ENCODE measurements at regions not wholly inside any gene's neighbourhood (a gene's known extent, or its start where the extent isn't known, plus 50 kb on each side); places are given as distances from the start of the nearest gene placed in this dataset.

DNA sequence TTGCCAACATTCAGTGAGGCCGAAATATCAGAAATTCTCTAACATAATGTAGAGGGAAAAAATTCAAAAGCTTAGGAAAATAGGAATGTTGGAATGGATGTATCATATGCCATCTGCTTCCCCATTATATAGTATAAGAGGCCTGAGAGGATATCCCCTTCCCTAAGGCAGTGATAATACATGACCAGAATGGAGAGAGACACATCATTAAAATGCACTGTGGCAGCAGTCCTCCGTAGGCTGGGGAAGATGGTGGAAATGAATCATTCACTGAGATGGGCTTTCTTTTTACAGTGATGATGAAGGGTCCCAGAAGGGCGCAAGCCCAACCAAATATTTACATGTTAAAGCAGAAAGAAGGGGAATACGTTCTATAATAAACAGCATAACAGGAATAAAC lies 799.1 kb upstream of the SPRY2 start:
- TF ChIP-seq MAX (IDR thresholded peaks at IDR 0.05; ENCODE audit: low read depth, low read length) (no peak), POLR2A (IDR thresholded peaks at IDR 0.05; ENCODE audit: extremely low read depth, insufficient read length) (no peak), MYC (IDR thresholded peaks at IDR 0.05; ENCODE audit: low read depth, low read length) (no peak)
- TF ChIP-seq, protein P1, sequence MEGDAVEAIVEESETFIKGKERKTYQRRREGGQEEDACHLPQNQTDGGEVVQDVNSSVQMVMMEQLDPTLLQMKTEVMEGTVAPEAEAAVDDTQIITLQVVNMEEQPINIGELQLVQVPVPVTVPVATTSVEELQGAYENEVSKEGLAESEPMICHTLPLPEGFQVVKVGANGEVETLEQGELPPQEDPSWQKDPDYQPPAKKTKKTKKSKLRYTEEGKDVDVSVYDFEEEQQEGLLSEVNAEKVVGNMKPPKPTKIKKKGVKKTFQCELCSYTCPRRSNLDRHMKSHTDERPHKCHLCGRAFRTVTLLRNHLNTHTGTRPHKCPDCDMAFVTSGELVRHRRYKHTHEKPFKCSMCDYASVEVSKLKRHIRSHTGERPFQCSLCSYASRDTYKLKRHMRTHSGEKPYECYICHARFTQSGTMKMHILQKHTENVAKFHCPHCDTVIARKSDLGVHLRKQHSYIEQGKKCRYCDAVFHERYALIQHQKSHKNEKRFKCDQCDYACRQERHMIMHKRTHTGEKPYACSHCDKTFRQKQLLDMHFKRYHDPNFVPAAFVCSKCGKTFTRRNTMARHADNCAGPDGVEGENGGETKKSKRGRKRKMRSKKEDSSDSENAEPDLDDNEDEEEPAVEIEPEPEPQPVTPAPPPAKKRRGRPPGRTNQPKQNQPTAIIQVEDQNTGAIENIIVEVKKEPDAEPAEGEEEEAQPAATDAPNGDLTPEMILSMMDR (IDR thresholded peaks at IDR 0.05; ENCODE audit: low read depth, low read length), result no peak
- DNase-seq (ENCODE audit: low read depth), result no peak
- no peak overlapping the region for H3K4me3 ChIP-seq (ENCODE audit: low read depth, low read length)

DNA sequence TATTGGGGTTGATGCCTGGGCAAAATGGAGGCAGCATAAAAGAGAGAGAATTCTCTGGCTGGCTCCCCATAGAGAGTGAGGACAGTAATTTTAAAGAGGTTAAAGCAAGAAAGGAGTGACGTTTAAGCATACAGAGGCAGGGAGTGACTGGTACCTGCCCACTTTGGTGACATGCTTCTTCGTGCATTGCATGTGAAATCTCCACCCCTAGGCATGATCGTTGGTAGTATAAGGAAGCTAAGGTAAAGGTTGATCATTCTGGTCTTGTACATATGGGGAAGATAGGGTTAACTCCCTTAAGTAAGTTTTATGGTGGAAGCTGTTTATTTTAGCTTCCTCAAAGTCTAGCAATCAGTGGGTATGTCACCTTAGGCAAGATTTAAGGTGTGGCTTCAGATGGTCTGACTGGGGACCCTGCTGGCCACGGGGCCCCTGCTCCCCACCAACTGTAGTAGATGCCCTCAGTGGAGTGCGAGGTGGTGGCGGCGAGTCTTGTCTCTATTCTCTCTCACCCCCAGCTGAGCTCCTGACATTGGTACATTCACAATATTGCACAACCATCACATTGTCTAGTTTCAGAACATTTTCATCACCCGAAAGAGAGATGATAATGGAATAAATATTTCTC lies 797.5 kb upstream of the SPRY2 start:
- no peak for DNase-seq (ENCODE audit: low read depth)
- TF ChIP-seq MAX (IDR thresholded peaks at IDR 0.05; ENCODE audit: low read depth, low read length), result no peak
- TF ChIP-seq POLR2A (IDR thresholded peaks at IDR 0.05; ENCODE audit: extremely low read depth, insufficient read length), result no peak
- TF ChIP-seq MYC (IDR thresholded peaks at IDR 0.05; ENCODE audit: low read depth, low read length), result no peak
- TF ChIP-seq, protein P1 (IDR thresholded peaks at IDR 0.05; ENCODE audit: low read depth, low read length), result no peak
- H3K4me3 ChIP-seq (ENCODE audit: low read depth, low read length), result no peak overlapping the region

DNA sequence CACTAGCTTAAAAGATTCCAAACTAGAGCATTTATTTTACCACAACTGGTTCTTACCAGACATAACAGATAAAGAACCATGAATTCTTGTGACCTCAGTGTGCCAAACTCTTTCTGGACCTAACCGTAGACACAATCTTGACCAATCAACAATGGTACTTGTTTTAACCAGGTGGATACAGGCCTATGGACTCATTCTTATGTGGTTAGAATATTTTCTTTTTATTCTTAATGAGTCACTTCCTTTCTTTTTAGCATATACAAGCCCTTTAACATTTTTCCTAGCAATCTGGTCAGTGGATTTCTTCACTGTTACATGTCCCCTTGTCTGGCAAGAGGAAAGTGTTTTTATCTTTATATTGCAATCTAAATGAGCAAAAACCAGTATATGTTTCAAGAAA lies 792.1 kb upstream of the SPRY2 start:
- TF ChIP-seq MAX (IDR thresholded peaks at IDR 0.05; ENCODE audit: low read depth, low read length) (no peak), MYC (IDR thresholded peaks at IDR 0.05; ENCODE audit: low read depth, low read length) (no peak), POLR2A (IDR thresholded peaks at IDR 0.05; ENCODE audit: extremely low read depth, insufficient read length) (no peak)
- TF ChIP-seq, protein P1 (IDR thresholded peaks at IDR 0.05; ENCODE audit: low read depth, low read length), result no peak
- no peak overlapping the region for H3K4me3 ChIP-seq (ENCODE audit: low read depth, low read length)
- DNase-seq (ENCODE audit: low read depth), result no peak

- TF ChIP-seq, protein P1 (IDR thresholded peaks at IDR 0.05; ENCODE audit: low read depth, low read length), result no peak
- TF ChIP-seq MAX (IDR thresholded peaks at IDR 0.05; ENCODE audit: low read depth, low read length) (no peak), MYC (IDR thresholded peaks at IDR 0.05; ENCODE audit: low read depth, low read length) (no peak), POLR2A (IDR thresholded peaks at IDR 0.05; ENCODE audit: extremely low read depth, insufficient read length) (no peak)
- DNase-seq (ENCODE audit: low read depth), result no peak
- H3K4me3 ChIP-seq (ENCODE audit: low read depth, low read length), result no peak overlapping the region
Measured at GRCh38 chr13:81117416-81117815, 776.5 kb upstream of the SPRY2 start.

DNA sequence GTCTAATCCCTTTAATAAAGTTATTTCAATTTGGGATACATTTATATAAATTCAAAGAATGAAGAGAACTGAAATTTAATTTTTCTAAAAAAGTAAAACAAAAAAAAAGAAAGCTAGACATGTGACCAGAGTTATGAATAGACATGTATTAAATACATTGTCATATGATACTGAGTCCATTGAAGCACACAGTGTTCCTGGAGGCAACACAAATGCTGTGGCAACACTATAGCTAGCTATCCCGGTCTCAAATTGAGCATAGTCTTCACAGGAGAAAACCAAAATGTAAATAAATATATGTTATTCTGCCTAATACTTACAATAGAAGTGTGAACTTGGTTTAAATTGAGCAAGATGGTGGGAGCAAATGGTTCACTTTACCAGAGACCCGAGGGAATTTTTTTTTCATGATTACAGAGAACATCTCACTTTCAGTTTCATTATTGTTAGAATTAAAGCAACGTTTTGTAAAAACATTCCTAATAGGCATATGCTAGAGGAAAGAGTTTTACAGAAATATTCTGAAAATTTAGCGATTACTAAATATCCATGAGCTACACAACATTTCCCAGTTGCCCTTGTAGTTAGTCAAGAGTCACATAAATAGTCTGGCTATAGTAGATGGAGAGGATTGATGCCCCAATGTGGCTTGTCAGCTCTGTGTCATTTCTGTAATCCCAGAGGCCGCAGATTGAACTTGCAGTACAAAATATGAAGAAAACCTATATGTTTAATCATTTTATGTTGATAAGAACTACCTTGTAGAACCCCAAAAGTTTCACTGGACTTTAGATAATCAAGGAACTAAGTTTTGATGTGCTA lies 775.7 kb upstream of the SPRY2 start:
- TF ChIP-seq MYC (IDR thresholded peaks at IDR 0.05; ENCODE audit: low read depth, low read length) (no peak), MAX (IDR thresholded peaks at IDR 0.05; ENCODE audit: low read depth, low read length) (no peak), POLR2A (IDR thresholded peaks at IDR 0.05; ENCODE audit: extremely low read depth, insufficient read length) (no peak)
- TF ChIP-seq, protein P1 (IDR thresholded peaks at IDR 0.05; ENCODE audit: low read depth, low read length), result no peak
- no peak overlapping the region for H3K4me3 ChIP-seq (ENCODE audit: low read depth, low read length)
- no peak for DNase-seq (ENCODE audit: low read depth)
